ENCODE measurements at regions not wholly inside any gene's neighbourhood (a gene's known extent, or its start where the extent isn't known, plus 50 kb on each side); places are given as distances from the start of the nearest gene placed in this dataset.

- TF ChIP-seq CBX8 (IDR thresholded peaks at IDR 0.05; ENCODE audit: borderline replicate concordance, low read depth, low read length) = no peak
Observed at GRCh38 chr15:95840004-95840403, 490.5 kb upstream of the NR2F2 start (continued).

- H3K14ac ChIP-seq (ENCODE audit: insufficient read length) = no peak overlapping the region
- H4K5ac ChIP-seq (ENCODE audit: insufficient read length, low read depth, low read length) = no peak overlapping the region
- DNase-seq (ENCODE audit: low read depth in 1 of 2, low spot score in 2 of 2) = no peak
- H4K8ac ChIP-seq (ENCODE audit: extremely low read depth, insufficient read depth, low read length) = no peak overlapping the region
- CTCF ChIA-PET (ENCODE audit: partially characterized antibody) = interaction anchor here (0.6 to 0.8 kb wide), 2 partner anchors 51 to 177 kb away, joined by 3 read pairs; no protein-coding TSS in a partner anchor
- H3K79me2 ChIP-seq (ENCODE audit: control insufficient read depth in 1 of 2, insufficient read depth in 2 of 2, low read length in 2 of 2) = no peaks in the 10 kb centered on the region
- no peaks in the 10 kb centered on the region for H4K20me1 ChIP-seq (replicated peaks in 1 of 2; ENCODE audit: control insufficient read depth in 1 of 2, insufficient read depth in 2 of 2, low read length in 2 of 2)
- H3K18ac ChIP-seq (ENCODE audit: extremely low read depth, low read length) = no peak overlapping the region
- H3K9me3 ChIP-seq (ENCODE audit: insufficient read depth in 2 of 2, low read depth in 1 of 2, low read length in 1 of 2) = no peaks in the 10 kb centered on the region
- no peak overlapping the region for H2AK5ac ChIP-seq (ENCODE audit: low read depth, low read length)
- no peak overlapping the region for H3K4ac ChIP-seq (replicated peaks; ENCODE audit: insufficient read length, low read depth, low read length)
- H2BK5ac ChIP-seq (ENCODE audit: low read depth, low read length) = no peak overlapping the region
- H2BK20ac ChIP-seq (ENCODE audit: low read length) = no peak overlapping the region
- H3K23me2 ChIP-seq (ENCODE audit: low read depth, low read length) = no peaks in the 10 kb centered on the region
- no peak overlapping the region for H3K4me3 ChIP-seq (ENCODE audit: extremely low read depth in 1 of 4, insufficient read depth in 2 of 4, low read depth in 3 of 4, low read length in 4 of 4)
- H3K27ac ChIP-seq (ENCODE audit: low read depth, low read length) = no peak overlapping the region
- POLR2A ChIA-PET (ENCODE audit: partially characterized antibody) = no interaction called here
- no peak overlapping the region for H2BK15ac ChIP-seq (ENCODE audit: low read length)
- 96% methylated on average over 6 of the region's 6 CpGs; no CpG with 5 or more reads in 1 of the 2 experiments for WGBS, 2 experiments (ENCODE audit: extremely low coverage in 1 of 2, insufficient coverage in 1 of 2, insufficient read length in 1 of 2, insufficient replicate concordance in 2 of 2, low coverage in 1 of 2, low lambda C conversion rate in 2 of 2, missing lambda C conversion rate in 1 of 2)
- H3K36me3 ChIP-seq (ENCODE audit: control insufficient read depth in 2 of 4, insufficient read depth in 4 of 4, low read length in 3 of 4) = no peaks in the 10 kb centered on the region
- no peak overlapping the region for H2BK12ac ChIP-seq (ENCODE audit: low read depth, low read length)
- no peaks in the 10 kb centered on the region for H3K4me1 ChIP-seq (replicated peaks in 1 of 4; ENCODE audit: control insufficient read depth in 3 of 4, insufficient read depth in 4 of 4, low read length in 3 of 4)
- no peaks in the 10 kb centered on the region for H3K79me1 ChIP-seq (ENCODE audit: low read depth, low read length)
- no peak overlapping the region for H3K56ac ChIP-seq (replicated peaks; ENCODE audit: insufficient read length, low read depth, low read length)
- no peak overlapping the region for H3K4me2 ChIP-seq (ENCODE audit: insufficient read depth in 1 of 2, low read depth in 2 of 2, low read length in 2 of 2)
- no peak overlapping the region for H3K23ac ChIP-seq (ENCODE audit: insufficient read length)
- H4K91ac ChIP-seq (replicated peaks; ENCODE audit: insufficient read length, low read length) = no peak overlapping the region
- H2AFZ ChIP-seq (ENCODE audit: low read length) = no peak overlapping the region
- no peak overlapping the region for H3K9ac ChIP-seq (replicated peaks in 1 of 4; ENCODE audit: extremely low read depth in 1 of 4, low read depth in 3 of 4, low read length in 3 of 4)
- H2BK120ac ChIP-seq (replicated peaks; ENCODE audit: low read depth, low read length) = no peak overlapping the region
- no peak for FAIRE-seq
- no peaks in the 10 kb centered on the region for H3K27me3 ChIP-seq (replicated peaks in 1 of 4; ENCODE audit: control insufficient read depth in 3 of 4, extremely low read depth in 1 of 4, insufficient read depth in 3 of 4, low read length in 3 of 4)
- no peak for TF ChIP-seq ATF3 (IDR thresholded peaks at IDR 0.05; ENCODE audit: insufficient read depth, low read depth, low read length)
- no peak for TF ChIP-seq CHD1 (IDR thresholded peaks at IDR 0.05; ENCODE audit: low read depth, low read length)
- TF ChIP-seq CTBP2 (IDR thresholded peaks at IDR 0.05; ENCODE audit: borderline replicate concordance, insufficient read depth, insufficient read length, low read length) = no peak
- no peak for TF ChIP-seq YY1 (IDR thresholded peaks at IDR 0.05; ENCODE audit: low read depth, low read length)
- TF ChIP-seq CBX5 (IDR thresholded peaks at IDR 0.05; ENCODE audit: low read depth, low read length) = no peak
- TF ChIP-seq TAF1 (IDR thresholded peaks at IDR 0.05; ENCODE audit: low read depth, low read length) = no peak
Observed at GRCh38 chr15:95840855-95841254, 489.6 kb upstream of the NR2F2 start.

Data from H1 (cell line).